Liver (tissue), 8 donors: ENCODE measurements at regions not wholly inside any gene's neighbourhood (a gene's known extent, or its start where the extent isn't known, plus 50 kb on each side); places are given as distances from the start of the nearest gene placed in this dataset.

Experiments used
- DNase-seq: peaks from one replicate; pipeline ENCODE4 v3.0.0-alpha.2; 2017; ENCODE audit warnings: low spot score
- H3K27ac ChIP-seq, 2 donors: one replicate each; pipeline ENCODE4 v1.7.0; 2013; ENCODE audit warnings: inconsistent platforms in 2 of 2, low read length in 2 of 2, control low read depth in 1 of 2, low read depth in 1 of 2, mild to moderate bottlenecking in 1 of 2
- H3K27me3 ChIP-seq, 4 donors: one replicate each; pipeline versions ENCODE4 v1.6.1 to v1.7.0; 2013; ENCODE audit warnings: low read length in 3 of 4, inconsistent platforms in 1 of 4, mild to moderate bottlenecking in 1 of 4, moderate library complexity in 1 of 4; ENCODE audit not compliant: control insufficient read depth in 4 of 4, insufficient read depth in 4 of 4
- H3K36me3 ChIP-seq, 4 donors: one replicate each; pipeline versions ENCODE4 v1.6.1 to v1.7.0; 2013; ENCODE audit warnings: low read length in 3 of 4, mild to moderate bottlenecking in 3 of 4, low read depth in 1 of 4, moderate library complexity in 1 of 4; ENCODE audit not compliant: control insufficient read depth in 4 of 4, insufficient read depth in 3 of 4
- H3K4me1 ChIP-seq, 4 donors: one replicate each; pipeline versions ENCODE4 v1.6.1 to v1.7.0; 2013; ENCODE audit warnings: low read length in 3 of 4, mild to moderate bottlenecking in 3 of 4, moderate library complexity in 1 of 4; ENCODE audit not compliant: control insufficient read depth in 4 of 4, insufficient read depth in 4 of 4
- H3K4me3 ChIP-seq, 3 donors: one replicate each; pipeline versions ENCODE4 v1.6.1 to v1.7.0; 2013; ENCODE audit warnings: low read length in 3 of 3, control low read depth in 1 of 3, low read depth in 1 of 3, mild to moderate bottlenecking in 1 of 3
- H3K9ac ChIP-seq, 2 donors: one replicate each; pipeline ENCODE4 v1.7.0; 2013; ENCODE audit warnings: low read length in 2 of 2, mild to moderate bottlenecking in 2 of 2, moderate library complexity in 2 of 2, control low read depth in 1 of 2, low read depth in 1 of 2
- H3K9me3 ChIP-seq, 4 donors: one replicate each; pipeline versions ENCODE4 v1.6.1 to v1.7.0; 2013; ENCODE audit warnings: low read length in 3 of 4; ENCODE audit not compliant: control insufficient read depth in 4 of 4
- ATF3 ChIP-seq: IDR thresholded peaks from 2 replicates; pipeline ENCODE4 v1.6.1; 2016; ENCODE audit warnings: antibody characterized with exemption
- CTCF ChIP-seq: fragments of 150-350 bp; IDR thresholded peaks from 2 replicates; pipeline ENCODE4 v1.5.1; 2017; ENCODE audit warnings: improper control_type of control experiment, low read depth, low read length; ENCODE audit not compliant: missing input control
- EGR1 ChIP-seq, 2 donors: IDR thresholded peaks; 2 replicates each; pipeline ENCODE4 v1.6.1; 2016 to 2018; ENCODE audit warnings: antibody characterized with exemption in 2 of 2, low read depth in 2 of 2
- FOXA1 ChIP-seq: IDR thresholded peaks from 2 replicates; pipeline ENCODE4 v1.6.1; 2016; ENCODE audit warnings: antibody characterized with exemption
- GABPA ChIP-seq, 2 donors: IDR thresholded peaks in 1 of 2; conservative IDR thresholded peaks in 1 of 2; 2 replicates each; pipeline ENCODE4 v1.6.1; 2016; ENCODE audit warnings: antibody characterized with exemption in 2 of 2, mild to moderate bottlenecking in 1 of 2, moderate library complexity in 1 of 2
- HNF4A ChIP-seq, 2 donors: conservative IDR thresholded peaks; 2 replicates each; pipeline ENCODE4 v1.6.1; 2016; ENCODE audit warnings: antibody characterized with exemption in 2 of 2, mild to moderate bottlenecking in 2 of 2
- HNF4G ChIP-seq: IDR thresholded peaks from 2 replicates; pipeline ENCODE4 v1.6.1; 2016; ENCODE audit warnings: antibody characterized with exemption
- JUND ChIP-seq, 2 donors: IDR thresholded peaks; 2 replicates each; pipeline ENCODE4 v1.6.1; 2016; ENCODE audit warnings: antibody characterized with exemption in 2 of 2
- MAX ChIP-seq: IDR thresholded peaks from 2 replicates; pipeline ENCODE4 v1.6.1; 2016; ENCODE audit warnings: antibody characterized with exemption
- NR2F2 ChIP-seq: IDR thresholded peaks from 2 replicates; pipeline ENCODE4 v1.6.1; 2016; ENCODE audit warnings: antibody characterized with exemption
- RAD21 ChIP-seq, 2 donors: IDR thresholded peaks; 2 replicates each; pipeline ENCODE4 v1.6.1; 2016; ENCODE audit warnings: antibody characterized with exemption in 2 of 2, mild to moderate bottlenecking in 2 of 2
- REST ChIP-seq: IDR thresholded peaks from 2 replicates; pipeline ENCODE4 v1.6.1; 2016; ENCODE audit warnings: antibody characterized with exemption, mild to moderate bottlenecking
- RXRA ChIP-seq, 2 donors: IDR thresholded peaks; 2 replicates each; pipeline ENCODE4 v1.6.1; 2017 to 2018; ENCODE audit warnings: antibody characterized with exemption in 2 of 2, mild to moderate bottlenecking in 1 of 2
- SP1 ChIP-seq: IDR thresholded peaks from 2 replicates; pipeline ENCODE4 v1.6.1; 2018; ENCODE audit warnings: antibody characterized with exemption, mild to moderate bottlenecking
- TAF1 ChIP-seq: conservative IDR thresholded peaks from 2 replicates; pipeline ENCODE4 v1.6.1; 2016; ENCODE audit warnings: antibody characterized with exemption, mild to moderate bottlenecking
- YY1 ChIP-seq: IDR thresholded peaks from 2 replicates; pipeline ENCODE4 v1.6.1; 2016; ENCODE audit warnings: antibody characterized with exemption, mild to moderate bottlenecking
- ZBTB33 ChIP-seq: IDR thresholded peaks from 2 replicates; pipeline ENCODE4 v1.6.1; 2016; ENCODE audit warnings: antibody characterized with exemption
- WGBS: extraction: QIAGEN DNeasy Blood & Tissue Kit; methylation state at CpG from one replicate; pipeline ENCODE4 v1.1.7; 2013; 5-methylcytosine and 5-hydroxymethylcytosine counted together
- donor health status: healthy.
- donor health status: healthy.
- donor health status: healthy.
- donor health status: healthy.
- donor health status: healthy.

GRCh38 chr18:51848702-51849101, 491.3 kb upstream of the DCC start:
- no peak for TF ChIP-seq EGR1 (IDR thresholded peaks at IDR 0.05; ENCODE audit: low read depth in 2 of 2)
- TF ChIP-seq NR2F2: no peak
- TF ChIP-seq CTCF: no peak
- no peak for TF ChIP-seq GABPA (IDR thresholded peaks at IDR 0.05 in 1 of 2, conservative IDR thresholded peaks at IDR 0.05 in 1 of 2)
- TF ChIP-seq RAD21 (IDR thresholded peaks at IDR 0.05): no peak
- no peak for TF ChIP-seq FOXA1
- no peak for TF ChIP-seq ATF3
- TF ChIP-seq SP1: no peak
- TF ChIP-seq MAX: no peak
- no peak for TF ChIP-seq HNF4A (conservative IDR thresholded peaks at IDR 0.05)
- TF ChIP-seq YY1: no peak
- no peak for TF ChIP-seq HNF4G
- Histone ChIP-seq H3K9me3 (peaks cover 0 to 3% (median 2%) of the 10 kb centered on the region in 4 donors), H3K4me1 (no peaks in the 10 kb centered on the region), H3K4me3 (no peak overlapping the region), H3K36me3 (no peaks in the 10 kb centered on the region), H3K27me3 (peaks cover 0 to 2% (median 0%) of the 10 kb centered on the region in 4 donors), H3K27ac (no peak overlapping the region), H3K9ac (no peak overlapping the region)
- DNase-seq: no peak
- WGBS: 87% methylated on average over 2 of the region's 2 CpGs

GRCh38 chr18:51852681-51853080, 487.3 kb upstream of the DCC start:
- no peak overlapping the region for H3K27ac ChIP-seq

More at GRCh38 chr18:51852681-51853080, 487.3 kb upstream of the DCC start:
- no peaks in the 10 kb centered on the region for H3K4me1 ChIP-seq
- no peak for DNase-seq
- no peak for TF ChIP-seq SP1
- no peak for TF ChIP-seq ZBTB33
- TF ChIP-seq MAX: no peak
- no peak for TF ChIP-seq JUND (IDR thresholded peaks at IDR 0.05)
- no peak for TF ChIP-seq HNF4A (conservative IDR thresholded peaks at IDR 0.05)
- no peak for TF ChIP-seq YY1
- TF ChIP-seq CTCF: no peak
- no peak for TF ChIP-seq RXRA (IDR thresholded peaks at IDR 0.05)
- TF ChIP-seq REST: no peak
- TF ChIP-seq HNF4G: no peak
- no peak for TF ChIP-seq RAD21 (IDR thresholded peaks at IDR 0.05)
- no peak for TF ChIP-seq TAF1
- no peak for TF ChIP-seq EGR1 (IDR thresholded peaks at IDR 0.05; ENCODE audit: low read depth in 2 of 2)
- H3K9ac ChIP-seq: no peak overlapping the region
- H3K27me3 ChIP-seq: peaks cover 0 to 2% (median 0%) of the 10 kb centered on the region in 4 donors
- H3K9me3 ChIP-seq: peaks cover 0 to 3% (median 2%) of the 10 kb centered on the region in 4 donors
- no peaks in the 10 kb centered on the region for H3K36me3 ChIP-seq
- no peak overlapping the region for H3K4me3 ChIP-seq
